ENCODE measurements at regions not wholly inside any gene's neighbourhood (a gene's known extent, or its start where the extent isn't known, plus 50 kb on each side); places are given as distances from the start of the nearest gene placed in this dataset.
"Not testable (repeated sequence)": the region's sequence is repeated elsewhere in the genome, so short reads cannot be mapped to it uniquely, and the experiment has no call there.

GRCh38 chr2:64879745-64880144, 109.5 kb upstream of the SLC1A4 start:
- DNase-seq (ENCODE audit: low spot score): no peak

GRCh38 chr2:64880193-64880951, 108.8 kb upstream of the SLC1A4 start:
- no peak for DNase-seq (ENCODE audit: low spot score)

- DNase-seq (ENCODE audit: low spot score): no peak
These were observed 108.1 kb upstream of the SLC1A4 start for GRCh38 chr2:64881037-64881492.

- DNase-seq (ENCODE audit: low spot score): no peak
These were observed 101.6 kb upstream of the SLC1A4 start for GRCh38 chr2:64887565-64887964.

GRCh38 chr2:64888591-64889309, 100.4 kb upstream of the SLC1A4 start:
- peak; percentile 69 for DNase-seq (ENCODE audit: low spot score)

- DNase-seq (ENCODE audit: low spot score): no peak
These were observed 99.4 kb upstream of the SLC1A4 start for GRCh38 chr2:64889803-64890202.

- DNase-seq (ENCODE audit: low spot score): not testable (repeated sequence)
These were observed 92.6 kb upstream of the SLC1A4 start for GRCh38 chr2:64896572-64896971.

GRCh38 chr2:64899081-64899865, 89.9 kb upstream of the SLC1A4 start:
- DNase-seq (ENCODE audit: low spot score): no peak

- DNase-seq (ENCODE audit: low spot score): not testable (repeated sequence)
These were observed 89.3 kb upstream of the SLC1A4 start for GRCh38 chr2:64899876-64900275.

GRCh38 chr2:64904413-64905329, 84.5 kb upstream of the SLC1A4 start:
- no peak for DNase-seq (ENCODE audit: low spot score)

- peak; percentile 24 for DNase-seq (ENCODE audit: low spot score)
These were observed 83.7 kb upstream of the SLC1A4 start for GRCh38 chr2:64905338-64906024.

GRCh38 chr2:64906853-64907536, 82.2 kb upstream of the SLC1A4 start:
- no peak for DNase-seq (ENCODE audit: low spot score)

GRCh38 chr2:64908406-64908805, 80.8 kb upstream of the SLC1A4 start:
- DNase-seq (ENCODE audit: low spot score): no peak

- DNase-seq (ENCODE audit: low spot score): no peak
These were observed 78.7 kb upstream of the SLC1A4 start for GRCh38 chr2:64910523-64910922.

- DNase-seq (ENCODE audit: low spot score): no peak
These were observed 78.2 kb upstream of the SLC1A4 start for GRCh38 chr2:64910972-64911433.

GRCh38 chr2:64913357-64913869, 75.8 kb upstream of the SLC1A4 start:
- DNase-seq (ENCODE audit: low spot score): no peak

GRCh38 chr2:64914247-64914646, 75.0 kb upstream of the SLC1A4 start:
- DNase-seq (ENCODE audit: low spot score): no peak

- DNase-seq (ENCODE audit: low spot score): no peak
These were observed 74.3 kb upstream of the SLC1A4 start for GRCh38 chr2:64914735-64915509.

- DNase-seq (ENCODE audit: low spot score): no peak
These were observed 73.7 kb upstream of the SLC1A4 start for GRCh38 chr2:64915510-64915900.
